B cell (primary cell): ENCODE measurements at regions not wholly inside any gene's neighbourhood (a gene's known extent, or its start where the extent isn't known, plus 50 kb on each side); places are given as distances from the start of the nearest gene placed in this dataset.

Experiments used
- EZH2 ChIP-seq: IDR thresholded peaks from 2 replicates; pipeline ENCODE4 v1.6.1; 2012; ENCODE audit warnings: borderline replicate concordance, low read depth, mild to moderate bottlenecking, moderate library complexity, low read length; ENCODE audit not compliant: insufficient read depth, poor library complexity, severe bottlenecking
- TF ChIP-seq, protein P1 (sequence below): fragments of 200-600 bp; IDR thresholded peaks from one replicate; pipeline ENCODE4 v1.8.0; 2022; ENCODE audit warnings: antibody characterized with exemption, mild to moderate bottlenecking

DNA sequence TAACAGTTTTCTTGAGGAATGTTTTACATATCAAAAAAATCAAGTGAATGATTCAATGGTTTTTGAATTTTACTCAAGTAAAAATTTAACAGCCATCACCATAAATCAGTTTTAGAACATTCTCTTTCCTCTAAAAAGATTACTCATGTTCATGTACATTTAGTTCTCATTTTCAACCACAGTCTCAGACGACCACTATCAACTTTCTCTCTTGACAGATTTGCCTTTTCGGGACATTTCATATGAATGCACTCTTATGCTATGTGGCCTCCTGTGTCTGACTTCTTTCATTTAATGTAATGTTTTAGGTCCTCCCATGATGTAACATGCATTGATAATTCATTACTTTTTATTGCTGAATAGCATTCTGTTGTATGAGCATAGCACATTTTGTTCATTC, 309.3 kb upstream of the PLSCR5 start:
- TF ChIP-seq EZH2 = no peak
- TF ChIP-seq, protein P1, sequence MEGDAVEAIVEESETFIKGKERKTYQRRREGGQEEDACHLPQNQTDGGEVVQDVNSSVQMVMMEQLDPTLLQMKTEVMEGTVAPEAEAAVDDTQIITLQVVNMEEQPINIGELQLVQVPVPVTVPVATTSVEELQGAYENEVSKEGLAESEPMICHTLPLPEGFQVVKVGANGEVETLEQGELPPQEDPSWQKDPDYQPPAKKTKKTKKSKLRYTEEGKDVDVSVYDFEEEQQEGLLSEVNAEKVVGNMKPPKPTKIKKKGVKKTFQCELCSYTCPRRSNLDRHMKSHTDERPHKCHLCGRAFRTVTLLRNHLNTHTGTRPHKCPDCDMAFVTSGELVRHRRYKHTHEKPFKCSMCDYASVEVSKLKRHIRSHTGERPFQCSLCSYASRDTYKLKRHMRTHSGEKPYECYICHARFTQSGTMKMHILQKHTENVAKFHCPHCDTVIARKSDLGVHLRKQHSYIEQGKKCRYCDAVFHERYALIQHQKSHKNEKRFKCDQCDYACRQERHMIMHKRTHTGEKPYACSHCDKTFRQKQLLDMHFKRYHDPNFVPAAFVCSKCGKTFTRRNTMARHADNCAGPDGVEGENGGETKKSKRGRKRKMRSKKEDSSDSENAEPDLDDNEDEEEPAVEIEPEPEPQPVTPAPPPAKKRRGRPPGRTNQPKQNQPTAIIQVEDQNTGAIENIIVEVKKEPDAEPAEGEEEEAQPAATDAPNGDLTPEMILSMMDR = no peak
